NCI-H128 (cell line): ENCODE measurements at regions not wholly inside any gene's neighbourhood (a gene's known extent, or its start where the extent isn't known, plus 50 kb on each side); places are given as distances from the start of the nearest gene placed in this dataset.

Source experiments
- DNase-seq: peaks from one replicate; lab custom pipeline; 2025; ENCODE audit not compliant: unreplicated experiment; lab: John Stamatoyannopoulos, UW

GRCh38 chr2:118668431-118669424 is 178.7 kb downstream of the EN1 start:
- DNase-seq: no peak

GRCh38 chr2:118667964-118668363 is 179.5 kb downstream of the EN1 start:
- DNase-seq: no peak

- DNase-seq: no peak
These were observed 180.1 kb downstream of the EN1 start for GRCh38 chr2:118667348-118667747.

- no peak for DNase-seq
These were observed 181.5 kb downstream of the EN1 start for GRCh38 chr2:118665784-118666529.

GRCh38 chr2:118661179-118661578 is 186.3 kb downstream of the EN1 start:
- no peak for DNase-seq

- no peak for DNase-seq
These were observed 188.8 kb downstream of the EN1 start for GRCh38 chr2:118658596-118659198.

- DNase-seq: no peak
These were observed 190.0 kb downstream of the EN1 start for GRCh38 chr2:118657466-118657865.

- DNase-seq: no peak
These were observed 192.5 kb downstream of the EN1 start for GRCh38 chr2:118654945-118655344.

- no peak for DNase-seq
These were observed 197.1 kb downstream of the EN1 start for GRCh38 chr2:118650327-118650726.

- DNase-seq: no peak
These were observed 201.6 kb downstream of the EN1 start for GRCh38 chr2:118645876-118646275.

- no peak for DNase-seq
These were observed 203.3 kb downstream of the EN1 start for GRCh38 chr2:118644190-118644589.

- no peak for DNase-seq
These were observed 204.2 kb downstream of the EN1 start for GRCh38 chr2:118643294-118643693.

GRCh38 chr2:118642501-118642900 is 204.9 kb downstream of the EN1 start:
- DNase-seq: no peak

- DNase-seq: no peak
These were observed 205.7 kb downstream of the EN1 start for GRCh38 chr2:118641711-118642110.

- DNase-seq: no peak
These were observed 208.1 kb downstream of the EN1 start for GRCh38 chr2:118639371-118639770.

GRCh38 chr2:118638453-118638852 is 209.0 kb downstream of the EN1 start:
- no peak for DNase-seq

GRCh38 chr2:118635891-118636290 is 211.6 kb downstream of the EN1 start:
- DNase-seq: no peak

GRCh38 chr2:118634876-118635275 is 212.6 kb downstream of the EN1 start:
- DNase-seq: no peak

- no peak for DNase-seq
These were observed 214.0 kb downstream of the EN1 start for GRCh38 chr2:118633371-118634018.

GRCh38 chr2:118632921-118633320 is 214.5 kb downstream of the EN1 start:
- no peak for DNase-seq

GRCh38 chr2:118627156-118627555 is 220.3 kb downstream of the EN1 start:
- no peak for DNase-seq
